HG03064 (cell line): ENCODE measurements at regions not wholly inside any gene's neighbourhood (a gene's known extent, or its start where the extent isn't known, plus 50 kb on each side); places are given as distances from the start of the nearest gene placed in this dataset.

Experiments
- ATAC-seq: cut with Tn5 transposase; IDR thresholded peaks from one replicate; pipeline ENCODE4 v1.9.1; 2021; ENCODE audit warnings: low read depth; ENCODE audit not compliant: unreplicated experiment

- no peak for ATAC-seq
Observed at GRCh38 chr17:45706033-45706432, 78.1 kb upstream of the CRHR1 start.

DNA sequence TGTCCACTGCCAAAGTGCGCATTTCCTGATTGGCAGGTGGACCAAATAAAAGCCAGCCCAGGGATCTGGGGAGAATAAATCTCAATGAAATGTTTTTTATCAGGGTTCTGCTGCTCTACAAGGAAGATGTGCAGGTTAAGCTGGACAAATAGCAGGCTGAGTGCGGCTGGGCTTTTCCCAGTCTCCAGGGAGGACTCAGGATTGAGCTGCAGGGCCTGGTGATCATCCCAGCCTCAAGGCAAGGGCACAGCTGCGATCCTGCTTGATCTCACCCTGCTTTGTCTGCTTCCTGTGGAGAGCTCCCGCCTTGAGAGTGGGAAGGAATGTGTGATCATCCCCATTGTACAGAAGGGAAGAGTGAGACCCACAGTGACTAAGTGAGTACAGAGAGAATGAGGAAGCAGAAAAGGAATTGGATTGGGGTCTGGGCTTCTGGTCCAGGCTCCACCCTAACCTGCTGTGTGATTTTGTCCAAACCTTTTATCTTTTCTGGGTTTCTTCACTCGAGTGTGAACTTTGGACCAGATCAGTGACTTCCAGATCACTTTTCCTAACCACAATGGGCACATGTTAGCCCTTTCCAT lies 75.3 kb upstream of the CRHR1 start:
- no peak for ATAC-seq

DNA sequence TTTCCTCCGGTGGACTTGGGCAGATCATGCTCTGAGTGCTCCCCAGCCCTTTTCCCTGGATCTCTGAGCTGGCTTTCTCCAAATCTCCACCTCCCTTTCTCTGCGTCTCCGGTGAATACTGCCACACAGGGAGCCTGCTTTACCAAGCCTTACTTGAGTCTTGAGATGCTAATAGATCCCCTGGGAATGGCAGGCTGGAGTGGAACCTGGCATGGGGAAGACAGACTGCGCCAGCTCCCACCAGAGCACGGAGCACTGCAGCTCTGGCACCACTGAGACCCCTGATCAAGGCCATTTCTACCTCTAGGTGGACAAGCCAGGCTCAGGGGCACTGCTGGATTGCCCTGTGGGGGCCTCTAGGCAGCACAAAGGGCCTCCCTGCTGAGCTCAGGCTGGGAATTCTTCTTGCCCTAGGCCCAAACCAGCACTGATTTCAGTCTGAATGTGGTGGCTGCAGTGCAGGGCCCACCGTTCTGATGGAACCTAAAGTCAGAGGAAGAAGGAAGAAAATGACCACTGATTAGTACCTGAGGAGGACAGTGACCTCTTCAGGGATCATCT lies 74.3 kb upstream of the CRHR1 start:
- ATAC-seq, result no peak

GRCh38 chr17:45715787-45716186 lies 68.3 kb upstream of the CRHR1 start:
- no peak for ATAC-seq

GRCh38 chr17:45718791-45719190 lies 65.3 kb upstream of the CRHR1 start:
- no peak for ATAC-seq

- ATAC-seq, result no peak
Observed at GRCh38 chr17:45719335-45720071, 64.6 kb upstream of the CRHR1 start.

DNA sequence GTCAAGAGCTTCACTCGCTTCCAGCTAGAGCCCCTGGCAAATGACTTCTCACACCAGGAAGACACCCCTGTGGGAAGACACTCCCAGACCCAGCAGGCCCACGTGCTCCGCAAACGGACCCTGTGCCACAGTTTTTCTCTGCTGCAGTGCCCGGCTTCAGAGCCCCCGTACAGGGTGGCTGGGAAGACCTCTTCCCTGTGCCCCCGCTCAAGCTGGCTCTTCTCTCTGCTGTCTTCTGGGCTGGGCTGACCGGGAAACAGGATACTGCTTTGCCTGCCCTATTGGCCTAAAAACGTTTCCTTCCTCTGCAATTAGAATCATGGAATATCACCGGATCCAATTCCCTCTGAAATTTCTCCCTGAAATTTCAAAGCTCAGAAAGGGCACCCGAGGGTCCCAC lies 63.7 kb upstream of the CRHR1 start:
- ATAC-seq, result no peak

- no peak for ATAC-seq
Observed at GRCh38 chr17:45722161-45722560, 62.0 kb upstream of the CRHR1 start.

DNA sequence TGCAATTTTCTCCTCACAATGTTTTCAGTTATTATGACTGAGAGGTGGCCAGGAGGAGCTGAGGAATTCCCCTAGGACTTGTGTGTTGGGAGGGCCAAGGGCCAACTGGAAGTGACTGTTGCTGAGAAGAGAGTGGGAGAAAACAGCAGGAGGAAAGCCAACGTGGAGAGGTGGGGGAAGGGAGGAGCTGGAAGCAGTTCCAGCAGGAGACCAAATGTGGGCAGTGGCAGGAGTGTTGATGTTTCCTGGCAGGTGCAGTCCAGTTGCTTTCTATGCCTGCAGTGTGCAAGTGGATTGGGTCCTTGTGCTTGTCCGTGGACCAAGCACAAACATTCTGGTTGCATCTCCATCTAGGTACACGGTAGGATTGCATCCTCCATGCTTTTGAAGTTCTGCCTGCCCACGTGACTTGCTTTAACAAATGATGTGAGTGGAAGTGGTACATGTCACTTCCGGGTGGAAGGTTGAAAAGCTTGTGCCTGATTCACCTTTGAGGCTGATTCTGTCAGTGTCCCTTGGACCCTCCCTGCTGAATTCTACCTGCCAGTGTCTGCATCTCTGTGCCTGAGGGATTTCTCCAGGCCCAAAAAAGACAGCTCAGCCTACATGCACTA lies 54.7 kb upstream of the CRHR1 start:
- ATAC-seq, result no peak

DNA sequence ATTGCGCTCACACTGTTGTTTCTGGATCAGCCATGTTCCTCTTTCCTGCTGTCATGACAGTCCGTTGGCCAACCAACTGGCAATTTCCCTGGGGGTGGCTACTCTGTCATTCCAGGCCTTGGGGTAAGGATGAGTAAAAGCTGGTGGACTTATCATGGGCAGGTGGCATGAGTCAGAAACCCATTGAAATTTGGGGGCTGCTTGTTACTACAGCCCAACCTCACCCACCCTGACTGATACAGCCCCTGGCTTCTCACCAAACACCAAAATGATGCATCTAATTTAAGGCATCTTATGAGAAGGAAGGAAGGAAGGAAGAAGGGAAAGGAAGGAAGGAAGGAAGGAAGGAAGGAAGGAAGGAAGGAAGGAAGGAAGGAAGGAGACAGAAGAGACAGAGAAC lies 53.9 kb upstream of the CRHR1 start:
- no peak for ATAC-seq

GRCh38 chr17:45731459-45731858 lies 52.7 kb upstream of the CRHR1 start:
- no peak for ATAC-seq

DNA sequence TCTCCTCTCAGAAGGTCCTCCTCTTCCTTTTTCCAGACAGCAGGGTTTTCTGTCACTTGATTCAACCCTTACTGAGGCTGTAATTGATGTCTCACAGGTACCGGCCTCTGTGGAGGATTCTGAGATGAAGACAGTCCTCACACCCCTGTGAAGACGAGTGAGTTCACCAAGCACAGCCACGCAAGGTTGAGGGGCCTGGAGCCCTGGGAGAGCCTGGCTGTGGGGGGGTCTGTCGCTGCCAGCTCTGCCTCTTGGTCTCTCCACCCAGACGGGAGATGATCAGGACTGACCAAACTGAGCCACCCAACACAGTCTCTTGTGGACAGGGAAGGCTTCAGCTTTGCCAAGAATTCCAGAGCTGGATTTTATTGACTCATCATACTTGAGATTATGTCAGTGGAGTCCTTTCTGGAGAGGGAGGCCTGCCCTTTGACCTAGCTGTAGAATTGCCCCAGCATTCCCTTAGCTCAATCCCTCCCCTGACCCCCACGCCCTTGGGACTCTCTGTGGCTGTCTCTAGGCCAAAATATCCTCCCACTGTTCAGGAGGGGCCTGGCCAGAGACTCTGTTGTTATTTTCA lies 51.1 kb upstream of the CRHR1 start:
- no peak for ATAC-seq

DNA sequence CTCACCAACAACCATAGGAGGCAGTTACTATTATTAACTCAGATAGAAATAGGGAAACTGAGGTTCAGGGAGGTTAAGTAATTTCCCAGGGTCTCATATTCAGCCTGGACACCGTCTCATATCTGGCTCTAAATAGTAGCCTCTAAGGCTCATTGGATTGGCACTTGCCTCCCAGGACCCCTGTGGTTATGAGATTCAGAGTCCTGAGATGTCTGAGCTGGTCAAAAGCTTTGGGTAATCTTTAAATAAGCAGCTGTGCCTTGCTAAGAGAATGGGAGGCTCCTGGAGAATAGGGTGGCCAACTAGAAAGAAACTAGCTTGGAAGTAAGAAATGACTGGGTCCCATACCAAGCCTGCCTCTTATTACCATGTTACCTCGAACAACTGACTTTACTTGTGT lies 50.3 kb upstream of the CRHR1 start:
- ATAC-seq, result no peak
